ENCODE measurements at regions not wholly inside any gene's neighbourhood (a gene's known extent, or its start where the extent isn't known, plus 50 kb on each side); places are given as distances from the start of the nearest gene placed in this dataset.

- no peak for ATAC-seq (ENCODE audit: low FRiP score)
- intact Hi-C loops (cut with DNase I) = no loop called here
- no peaks in the 10 kb centered on the region for H3K36me3 ChIP-seq (ENCODE audit: control insufficient read depth in 1 of 2, insufficient read depth in 2 of 2, low read length in 1 of 2)
Measured at GRCh38 chr6:84280030-84280429, 52.6 kb upstream of the CEP162 start.

GRCh38 chr6:84278321-84278998 is 51.0 kb upstream of the CEP162 start:
- Histone ChIP-seq H3K27ac (ENCODE audit: low read depth in 1 of 2, low read length in 2 of 2) (no peak overlapping the region), H3K4me1 (ENCODE audit: control insufficient read depth in 1 of 2, insufficient read depth in 2 of 2, low read length in 2 of 2) (no peaks in the 10 kb centered on the region), H3K4me3 (ENCODE audit: low read length in 2 of 2) (no peak overlapping the region), H3K36me3 (ENCODE audit: control insufficient read depth in 1 of 2, insufficient read depth in 2 of 2, low read length in 1 of 2) (no peaks in the 10 kb centered on the region), H3K9me3 (ENCODE audit: control insufficient read depth, low read length) (no peaks in the 10 kb centered on the region), H3K27me3 (ENCODE audit: control insufficient read depth in 1 of 2, insufficient read depth in 2 of 2, low read length in 1 of 2) (no peaks in the 10 kb centered on the region)
- DNase-seq (no peak), ATAC-seq (ENCODE audit: low FRiP score) (no peak)
- 61 to 63% methylated on average over 6 of the region's 6 CpGs for WGBS, 2 donors
- intact Hi-C loops (cut with DNase I) = no loop called here

More at GRCh38 chr6:84280030-84280429, 52.6 kb upstream of the CEP162 start:
- DNase-seq = no peak
- Histone ChIP-seq H3K4me1 (ENCODE audit: control insufficient read depth in 1 of 2, insufficient read depth in 2 of 2, low read length in 2 of 2) (no peaks in the 10 kb centered on the region), H3K27me3 (ENCODE audit: control insufficient read depth in 1 of 2, insufficient read depth in 2 of 2, low read length in 1 of 2) (no peaks in the 10 kb centered on the region), H3K4me3 (ENCODE audit: low read length in 2 of 2) (no peak overlapping the region), H3K9me3 (ENCODE audit: control insufficient read depth, low read length) (no peaks in the 10 kb centered on the region), H3K27ac (ENCODE audit: low read depth in 1 of 2, low read length in 2 of 2) (no peak overlapping the region)

Data from aorta (tissue), 5 donors.